Esophagus squamous epithelium (tissue), 4 donors: ENCODE measurements at regions not wholly inside any gene's neighbourhood (a gene's known extent, or its start where the extent isn't known, plus 50 kb on each side); places are given as distances from the start of the nearest gene placed in this dataset.

ENCODE experiments used
- POLR2A ChIP-seq, 4 donors: fragments of 450-650 bp; IDR thresholded peaks; one replicate each; pipeline ENCODE4 v1.6.1; 2017; ENCODE audit warnings: antibody characterized with exemption in 4 of 4, mild to moderate bottlenecking in 4 of 4, moderate library complexity in 3 of 4
- TF ChIP-seq, protein P1 (sequence below), 6 experiments: fragments of 450-650 bp in 4 of 6; fragments of 200-600 bp in 2 of 6; sonication (generic) in 2 of 6; IDR thresholded peaks; one replicate each; pipeline ENCODE4 v1.5.1; 2016 to 2019; ENCODE audit warnings: antibody characterized with exemption in 6 of 6, mild to moderate bottlenecking in 4 of 6, moderate library complexity in 4 of 6

DNA sequence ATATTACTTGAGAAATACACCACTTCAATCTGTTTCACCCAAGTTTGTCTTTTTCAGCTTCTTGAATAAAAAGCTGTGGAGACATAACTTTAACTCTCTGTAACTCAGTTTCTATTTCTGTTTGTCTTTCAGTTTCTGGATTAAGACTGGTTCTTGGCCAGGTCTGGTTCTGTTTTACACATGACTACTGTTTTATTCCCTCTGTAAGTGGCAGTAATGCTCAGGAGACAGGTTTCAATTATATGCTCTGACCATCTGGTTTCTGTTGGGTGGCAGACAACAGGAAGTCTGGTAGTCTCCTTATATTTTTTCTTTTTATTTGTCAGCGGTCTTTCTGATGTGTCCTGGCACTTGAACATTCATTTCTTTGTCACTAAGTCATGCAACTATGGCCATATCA, 102.9 kb downstream of the RPS29 start:
- TF ChIP-seq, protein P1, sequence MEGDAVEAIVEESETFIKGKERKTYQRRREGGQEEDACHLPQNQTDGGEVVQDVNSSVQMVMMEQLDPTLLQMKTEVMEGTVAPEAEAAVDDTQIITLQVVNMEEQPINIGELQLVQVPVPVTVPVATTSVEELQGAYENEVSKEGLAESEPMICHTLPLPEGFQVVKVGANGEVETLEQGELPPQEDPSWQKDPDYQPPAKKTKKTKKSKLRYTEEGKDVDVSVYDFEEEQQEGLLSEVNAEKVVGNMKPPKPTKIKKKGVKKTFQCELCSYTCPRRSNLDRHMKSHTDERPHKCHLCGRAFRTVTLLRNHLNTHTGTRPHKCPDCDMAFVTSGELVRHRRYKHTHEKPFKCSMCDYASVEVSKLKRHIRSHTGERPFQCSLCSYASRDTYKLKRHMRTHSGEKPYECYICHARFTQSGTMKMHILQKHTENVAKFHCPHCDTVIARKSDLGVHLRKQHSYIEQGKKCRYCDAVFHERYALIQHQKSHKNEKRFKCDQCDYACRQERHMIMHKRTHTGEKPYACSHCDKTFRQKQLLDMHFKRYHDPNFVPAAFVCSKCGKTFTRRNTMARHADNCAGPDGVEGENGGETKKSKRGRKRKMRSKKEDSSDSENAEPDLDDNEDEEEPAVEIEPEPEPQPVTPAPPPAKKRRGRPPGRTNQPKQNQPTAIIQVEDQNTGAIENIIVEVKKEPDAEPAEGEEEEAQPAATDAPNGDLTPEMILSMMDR (IDR thresholded peaks at IDR 0.05), result no peak
- no peak for TF ChIP-seq POLR2A (IDR thresholded peaks at IDR 0.05)
